ENCODE measurements at regions not wholly inside any gene's neighbourhood (a gene's known extent, or its start where the extent isn't known, plus 50 kb on each side); places are given as distances from the start of the nearest gene placed in this dataset.

GRCh38 chr3:95272166-95272565, 1209.3 kb downstream of the NSUN3 start:
- TF ChIP-seq CTCF (IDR thresholded peaks at IDR 0.05) (no peak), POLR2A (IDR thresholded peaks at IDR 0.05) (no peak)
